K562 (cell line): ENCODE measurements at regions not wholly inside any gene's neighbourhood (a gene's known extent, or its start where the extent isn't known, plus 50 kb on each side); places are given as distances from the start of the nearest gene placed in this dataset.

Experiments used
- ATAC-seq: fragments of 200-7000 bp; cut with Tn5 transposase; 3 replicates; pipeline ENCODE4 v1.9.1; 2020; ENCODE audit warnings: moderate library complexity
- BruUV-seq: library from RNA; stranded (reverse); fragments of 400-500 nt; replicated peaks from 2 replicates; lab custom pipeline; 2021; lab: Mats Ljungman, UMichigan
- CTCF ChIA-PET: fragments of 300-600 bp; formaldehyde crosslinking; extraction: SDS; loops from one replicate; lab custom pipeline; 2021; ENCODE audit warnings: low intra/inter-chr PET ratio; lab: Yijun Ruan, JAX
- POLR2A ChIA-PET: fragments of 300-600, 350-650 bp; sonication (Branson Sonifier 250); formaldehyde crosslinking; extraction: SDS; loops from one replicate; lab custom pipeline; 2021; ENCODE audit warnings: antibody characterized with exemption, inconsistent platforms; lab: Yijun Ruan, JAX
- DNase-seq, 4 experiments: peaks; one replicate each; pipeline versions ENCODE4 v3.0.0 to v3.0.0-alpha.2; 2011 to 2018; ENCODE audit warnings: low spot score in 3 of 4, mixed read lengths in 3 of 4; ENCODE audit errors: extremely low read depth in 1 of 4
- FAIRE-seq: peaks from 2 replicates; lab custom pipeline; 2011; peaks lifted over from hg19 to GRCh38; lab: Jason Lieb, UNC
- H2AFZ ChIP-seq: 2 replicates; pipeline ENCODE4 v1.6.0; 2011; ENCODE audit warnings: low read depth, low read length, control low read depth, inconsistent platforms
- H3K27ac ChIP-seq: fragments of 200-600 bp; 3 replicates; pipeline ENCODE4 v1.8.0; 2011; ENCODE audit warnings: low read depth, mild to moderate bottlenecking, control low read depth, inconsistent platforms, low read length, moderate library complexity, mixed read lengths; ENCODE audit errors: extremely low read depth
- H3K27me3 ChIP-seq, 2 experiments: fragments of 300-600 bp in 1 of 2; 2 replicates in 1 of 2; 3 replicates in 1 of 2; pipeline versions ENCODE4 v1.6.0 to v1.8.0; 2011; ENCODE audit warnings: inconsistent platforms in 2 of 2, low read length in 2 of 2, mild to moderate bottlenecking in 1 of 2, mixed read lengths in 1 of 2, moderate library complexity in 1 of 2; ENCODE audit not compliant: control insufficient read depth in 2 of 2, insufficient read depth in 2 of 2
- H3K36me3 ChIP-seq: fragments of 300-600 bp; 3 replicates; pipeline ENCODE4 v1.8.0; 2011; ENCODE audit warnings: mild to moderate bottlenecking, low read length, inconsistent platforms; ENCODE audit not compliant: control insufficient read depth, insufficient read depth
- H3K4me1 ChIP-seq, 2 experiments: fragments of 200-600 bp in 1 of 2; replicated peaks in 1 of 2; 2 replicates in 1 of 2; 3 replicates in 1 of 2; pipeline versions ENCODE4 v1.5.1 to v1.8.0; 2011; ENCODE audit warnings: inconsistent platforms in 2 of 2, low read length in 2 of 2, mild to moderate bottlenecking in 1 of 2, mixed read lengths in 1 of 2, moderate library complexity in 1 of 2; ENCODE audit not compliant: control insufficient read depth in 2 of 2, insufficient read depth in 2 of 2
- H3K4me2 ChIP-seq: 2 replicates; pipeline ENCODE4 v1.6.1; 2011; ENCODE audit warnings: low read length, control low read depth, inconsistent platforms, mixed read lengths; ENCODE audit not compliant: insufficient read depth
- H3K4me3 ChIP-seq: fragments of 200-600 bp; sonication (generic), shearing (Covaris generic); 2 replicates; pipeline ENCODE4 v1.5.1; 2016; ENCODE audit warnings: control low read depth, inconsistent platforms
- H3K79me2 ChIP-seq: fragments of 200-600 bp; 3 replicates; pipeline ENCODE4 v1.8.0; 2011; ENCODE audit warnings: low read length, inconsistent platforms; ENCODE audit not compliant: control insufficient read depth, insufficient read depth
- H3K9ac ChIP-seq, 2 experiments: 2 replicates each; pipeline versions ENCODE4 v1.6.0 to v1.6.1; 2011; ENCODE audit warnings: low read depth in 2 of 2, low read length in 2 of 2, control low read depth in 1 of 2, inconsistent platforms in 1 of 2, mild to moderate bottlenecking in 1 of 2, mixed read lengths in 1 of 2; ENCODE audit not compliant: insufficient read depth in 1 of 2
- H3K9me1 ChIP-seq: one replicate; pipeline ENCODE4 v1.6.0; 2011; ENCODE audit warnings: inconsistent platforms, mild to moderate bottlenecking, low read length, moderate library complexity; ENCODE audit not compliant: control insufficient read depth, insufficient read depth
- H3K9me3 ChIP-seq: replicated peaks from 2 replicates; pipeline ENCODE4 v1.5.1; 2011; ENCODE audit warnings: low read depth, low read length, inconsistent platforms; ENCODE audit not compliant: control insufficient read depth, insufficient read depth
- H4K20me1 ChIP-seq: replicated peaks from 2 replicates; pipeline ENCODE4 v1.6.1; 2011; ENCODE audit warnings: low read length, inconsistent platforms, mixed read lengths; ENCODE audit not compliant: control insufficient read depth, insufficient read depth
- ARID1B ChIP-seq: fragments of 450-650 bp; IDR thresholded peaks from 2 replicates; pipeline ENCODE4 v1.6.1; 2016; ENCODE audit warnings: antibody characterized with exemption, mild to moderate bottlenecking, inconsistent platforms
- BRCA1 ChIP-seq, 2 experiments: fragments of 450-650 bp in 1 of 2; sonication (generic) in 1 of 2; formaldehyde crosslinking in 1 of 2; IDR thresholded peaks; 2 replicates each; pipeline versions ENCODE4 v1.5.0 to v1.6.1; 2017 to 2020; ENCODE audit warnings: mild to moderate bottlenecking in 1 of 2, missing genetic modification reagents in 1 of 2
- KAT7 ChIP-seq: sonication (generic); formaldehyde crosslinking; IDR thresholded peaks from 2 replicates; pipeline ENCODE4 v1.8.0; 2022; ENCODE audit warnings: missing genetic modification reagents, mild to moderate bottlenecking, borderline replicate concordance
- MGA ChIP-seq: fragments of 450-650 bp; IDR thresholded peaks from 2 replicates; pipeline ENCODE4 v1.6.1; 2016; ENCODE audit warnings: mild to moderate bottlenecking, moderate library complexity
- NCOR1 ChIP-seq: fragments of 450-650 bp; IDR thresholded peaks from 2 replicates; pipeline ENCODE4 v1.6.1; 2016; ENCODE audit warnings: mild to moderate bottlenecking, moderate library complexity
- PTBP1 ChIP-seq: fragments of 200-400 bp; formaldehyde crosslinking; IDR thresholded peaks from 2 replicates; pipeline ENCODE4 v1.6.1; 2017; ENCODE audit warnings: low read depth, low read length
- SAFB2 ChIP-seq: fragments of 200-400 bp; formaldehyde crosslinking; IDR thresholded peaks from 2 replicates; pipeline ENCODE4 v1.6.1; 2018; ENCODE audit warnings: borderline replicate concordance, low read length, low read depth, moderate library complexity; ENCODE audit not compliant: severe bottlenecking
- TAL1 ChIP-seq: fragments of 450-650 bp; IDR thresholded peaks from 2 replicates; pipeline ENCODE4 v1.6.1; 2016; ENCODE audit warnings: mild to moderate bottlenecking
- TCFL5 ChIP-seq: fragments of 250-450 bp; sonication (Bioruptor Pico); conservative IDR thresholded peaks from 2 replicates; pipeline ENCODE4 v1.6.1; 2021; ENCODE audit warnings: mild to moderate bottlenecking, moderate library complexity, matching md5 sums
- ZNF436 ChIP-seq: fragments of 250-450, 450-650 bp; sonication (Bioruptor Pico); formaldehyde crosslinking; IDR thresholded peaks from 2 replicates; pipeline ENCODE4 v1.7.0; 2020; ENCODE audit warnings: mild to moderate bottlenecking
- WGBS: fragments of 100-300 bp; shearing (Covaris generic); methylation state at CpG from one replicate; pipeline ENCODE4 v1.1.6; 2016; ENCODE audit warnings: low coverage, mixed read lengths; ENCODE audit not compliant: insufficient coverage; ENCODE audit errors: missing lambda C conversion rate; 5-methylcytosine and 5-hydroxymethylcytosine counted together
- in situ Hi-C: fragments of 300-500 bp; cut with MboI; formaldehyde crosslinking; loops from 4 replicates; pipeline ENCODE4 v1.15.0; 2018; ENCODE audit warnings: inconsistent platforms, mixed read lengths
- intact Hi-C: fragments of 100-400 bp; cut with micrococcal nuclease; formaldehyde crosslinking; loops from 2 replicates; pipeline ENCODE4 v1.14.2; 2022
- TF ChIP-seq, protein P1 (sequence below): fragments of 450-650 bp; IDR thresholded peaks from 2 replicates; pipeline ENCODE4 v1.6.1; 2016; ENCODE audit warnings: missing biosample characterization, missing genetic modification characterization

GRCh38 chr10:2633630-2634029, 433.7 kb upstream of the PFKP start:
- Histone ChIP-seq H3K27ac (no peak overlapping the region), H3K9me3 (no peaks in the 10 kb centered on the region), H3K4me2 (peak overlapping the region; percentile 18; the same call in 1 of the 2 replicates), H3K79me2 (no peaks in the 10 kb centered on the region), H2AFZ (no peak overlapping the region), H4K20me1 (no peaks in the 10 kb centered on the region), H3K9me1 (no peaks in the 10 kb centered on the region), H3K9ac (no peak overlapping the region), H3K4me3 (no peak overlapping the region), H3K36me3 (no peaks in the 10 kb centered on the region), H3K4me1 (no peaks in the 10 kb centered on the region; a peak in 1 of 5 replicates), H3K27me3 (peaks cover 2 to 9% of the 10 kb centered on the region in 2 experiments; a peak in 3 of 5 replicates)
- no peak for DNase-seq
- WGBS: under 1% methylated on average over 6 of the region's 6 CpGs
- ATAC-seq: no peak
- POLR2A ChIA-PET: interaction anchor here (0.5 kb wide), 1 partner anchor 651 kb away, joined by 3 read pairs; no protein-coding TSS in a partner anchor
- intact Hi-C loops: no loop called here
- in situ Hi-C loops: no loop called here
- CTCF ChIA-PET: no interaction called here
- no TSS peak for BruUV-seq
- FAIRE-seq: no peak
- TF ChIP-seq SAFB2: no peak
- TF ChIP-seq TCFL5: no peak
- TF ChIP-seq ZNF436 (CRISPR knock-in tag): no peak
- TF ChIP-seq BRCA1 (IDR thresholded peaks at IDR 0.05): no peak
- no peak for TF ChIP-seq BRCA1 (CRISPR knock-in tag; IDR thresholded peaks at IDR 0.05)
- TF ChIP-seq KAT7 (CRISPR knock-in tag): no peak
- TF ChIP-seq, protein P1, sequence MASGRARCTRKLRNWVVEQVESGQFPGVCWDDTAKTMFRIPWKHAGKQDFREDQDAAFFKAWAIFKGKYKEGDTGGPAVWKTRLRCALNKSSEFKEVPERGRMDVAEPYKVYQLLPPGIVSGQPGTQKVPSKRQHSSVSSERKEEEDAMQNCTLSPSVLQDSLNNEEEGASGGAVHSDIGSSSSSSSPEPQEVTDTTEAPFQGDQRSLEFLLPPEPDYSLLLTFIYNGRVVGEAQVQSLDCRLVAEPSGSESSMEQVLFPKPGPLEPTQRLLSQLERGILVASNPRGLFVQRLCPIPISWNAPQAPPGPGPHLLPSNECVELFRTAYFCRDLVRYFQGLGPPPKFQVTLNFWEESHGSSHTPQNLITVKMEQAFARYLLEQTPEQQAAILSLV (tag): no peak
- peak; percentile 62 for TF ChIP-seq TAL1
- TF ChIP-seq PTBP1: no peak
- peak; percentile 32; the same call in 1 of the 2 replicates for TF ChIP-seq ARID1B
- TF ChIP-seq MGA: no peak
- TF ChIP-seq NCOR1: peak; percentile 34; the same call in 1 of the 2 replicates
